DOHH2 (cell line): ENCODE measurements at regions not wholly inside any gene's neighbourhood (a gene's known extent, or its start where the extent isn't known, plus 50 kb on each side); places are given as distances from the start of the nearest gene placed in this dataset.

Experiments used
- EZH2phosphoT487 ChIP-seq: fragments of 200-600 bp; sonication (generic); IDR thresholded peaks from 2 replicates; pipeline ENCODE4 v1.6.1; 2017; ENCODE audit warnings: borderline replicate concordance, mild to moderate bottlenecking, antibody characterized with exemption, low read length, moderate library complexity, mixed read lengths
- TF ChIP-seq, protein P1 (sequence below): fragments of 200-600 bp; sonication (generic); IDR thresholded peaks from one replicate; pipeline ENCODE4 v1.5.1; 2014; ENCODE audit warnings: antibody characterized with exemption, mild to moderate bottlenecking, low read depth, low read length; ENCODE audit not compliant: poor library complexity, severe bottlenecking

DNA sequence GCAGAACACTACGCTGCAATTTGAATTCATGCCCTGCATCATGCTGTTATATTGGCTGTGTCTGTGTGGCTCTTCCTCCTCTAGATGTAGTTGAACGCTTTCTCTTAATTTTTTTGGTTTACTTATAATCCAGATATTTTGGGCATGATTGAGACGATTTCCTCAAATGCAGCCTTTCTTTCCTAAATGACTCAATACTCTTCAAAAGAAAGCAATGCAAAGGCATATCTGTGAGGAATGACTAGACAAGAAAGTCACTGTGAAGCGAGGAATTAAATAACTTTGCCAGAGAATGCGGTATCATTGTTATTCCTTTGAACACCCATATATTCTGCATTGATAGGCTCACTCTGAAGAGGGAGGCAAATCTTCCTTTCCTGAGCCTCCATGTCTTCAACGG is 152.8 kb downstream of the YIPF5 start:
- TF ChIP-seq, protein P1, sequence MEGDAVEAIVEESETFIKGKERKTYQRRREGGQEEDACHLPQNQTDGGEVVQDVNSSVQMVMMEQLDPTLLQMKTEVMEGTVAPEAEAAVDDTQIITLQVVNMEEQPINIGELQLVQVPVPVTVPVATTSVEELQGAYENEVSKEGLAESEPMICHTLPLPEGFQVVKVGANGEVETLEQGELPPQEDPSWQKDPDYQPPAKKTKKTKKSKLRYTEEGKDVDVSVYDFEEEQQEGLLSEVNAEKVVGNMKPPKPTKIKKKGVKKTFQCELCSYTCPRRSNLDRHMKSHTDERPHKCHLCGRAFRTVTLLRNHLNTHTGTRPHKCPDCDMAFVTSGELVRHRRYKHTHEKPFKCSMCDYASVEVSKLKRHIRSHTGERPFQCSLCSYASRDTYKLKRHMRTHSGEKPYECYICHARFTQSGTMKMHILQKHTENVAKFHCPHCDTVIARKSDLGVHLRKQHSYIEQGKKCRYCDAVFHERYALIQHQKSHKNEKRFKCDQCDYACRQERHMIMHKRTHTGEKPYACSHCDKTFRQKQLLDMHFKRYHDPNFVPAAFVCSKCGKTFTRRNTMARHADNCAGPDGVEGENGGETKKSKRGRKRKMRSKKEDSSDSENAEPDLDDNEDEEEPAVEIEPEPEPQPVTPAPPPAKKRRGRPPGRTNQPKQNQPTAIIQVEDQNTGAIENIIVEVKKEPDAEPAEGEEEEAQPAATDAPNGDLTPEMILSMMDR: no peak
- TF ChIP-seq EZH2phosphoT487: no peak
